ENCODE measurements at regions not wholly inside any gene's neighbourhood (a gene's known extent, or its start where the extent isn't known, plus 50 kb on each side); places are given as distances from the start of the nearest gene placed in this dataset.

DNA sequence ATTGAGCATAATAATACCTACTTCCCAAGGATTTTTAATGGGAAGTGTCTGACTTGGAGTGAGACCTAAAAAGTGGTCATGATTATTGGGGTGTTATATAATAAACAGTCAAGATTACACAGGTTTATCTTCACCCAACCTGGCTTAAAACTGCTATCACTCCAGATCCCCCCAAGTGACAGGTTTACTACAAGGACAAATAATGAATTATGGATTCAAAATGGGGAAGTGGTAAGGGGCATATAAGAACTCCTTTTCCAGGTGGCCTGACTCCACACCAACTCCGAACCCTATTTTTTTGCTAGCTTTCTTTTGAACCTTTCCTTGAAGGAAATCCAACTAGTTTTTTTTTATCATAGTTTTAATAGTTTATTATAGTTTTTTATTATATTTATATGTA, 663.0 kb upstream of the FANCL start:
- no peak for TF ChIP-seq GATA3 (IDR thresholded peaks at IDR 0.05; ENCODE audit: low read depth, low read length)
- TF ChIP-seq GATA2 (IDR thresholded peaks at IDR 0.05; ENCODE audit: low read depth, low read length) = no peak
